SK-N-SH (cell line): ENCODE measurements at regions not wholly inside any gene's neighbourhood (a gene's known extent, or its start where the extent isn't known, plus 50 kb on each side); places are given as distances from the start of the nearest gene placed in this dataset.

Experiments used
- CTCF ChIP-seq: fragments of 200-600 bp; sonication (generic); IDR thresholded peaks from 2 replicates; pipeline ENCODE4 v1.6.1; 2017; ENCODE audit warnings: antibody characterized with exemption, mild to moderate bottlenecking, moderate library complexity
- EP300 ChIP-seq, 2 experiments: IDR thresholded peaks; 2 replicates each; pipeline versions ENCODE4 v1.4.0 to v1.6.1; 2012; ENCODE audit warnings: borderline replicate concordance in 1 of 2, low read depth in 1 of 2, low read length in 1 of 2
- FOXJ3 ChIP-seq: sonication (generic); formaldehyde crosslinking; IDR thresholded peaks from 2 replicates; pipeline ENCODE4 v1.5.1; 2020; ENCODE audit warnings: mild to moderate bottlenecking, missing genetic modification reagents
- GABPA ChIP-seq: IDR thresholded peaks from 2 replicates; pipeline ENCODE4 v1.4.0; 2012; ENCODE audit warnings: low read depth, mild to moderate bottlenecking
- MEF2A ChIP-seq: IDR thresholded peaks from 2 replicates; pipeline ENCODE4 v1.4.0; 2012; ENCODE audit warnings: low read depth, borderline replicate concordance
- POLR2AphosphoS5 ChIP-seq: IDR thresholded peaks from 2 replicates; pipeline ENCODE4 v1.6.1; 2012; ENCODE audit warnings: low read depth, low read length
- RCOR1 ChIP-seq: fragments of 150-350 bp; IDR thresholded peaks from 2 replicates; pipeline ENCODE4 v1.6.1; 2017; ENCODE audit warnings: antibody characterized with exemption, low read length
- RFX5 ChIP-seq: IDR thresholded peaks from 2 replicates; pipeline ENCODE4 v1.6.1; 2012; ENCODE audit warnings: mild to moderate bottlenecking, improper control_type of control experiment, low read length
- TAF1 ChIP-seq: IDR thresholded peaks from 2 replicates; pipeline ENCODE4 v1.6.1; 2012; ENCODE audit warnings: low read depth, mild to moderate bottlenecking, low read length, moderate library complexity, borderline replicate concordance
- TF ChIP-seq, protein P1 (sequence below): IDR thresholded peaks from 2 replicates; pipeline ENCODE4; 2012

GRCh38 chr20:39716796-39717341, 754.7 kb downstream of the DHX35 start:
- TF ChIP-seq EP300 (IDR thresholded peaks at IDR 0.05; ENCODE audit: borderline replicate concordance in 1 of 2, low read depth in 1 of 2, low read length in 1 of 2) = no peak
- TF ChIP-seq, protein P1, sequence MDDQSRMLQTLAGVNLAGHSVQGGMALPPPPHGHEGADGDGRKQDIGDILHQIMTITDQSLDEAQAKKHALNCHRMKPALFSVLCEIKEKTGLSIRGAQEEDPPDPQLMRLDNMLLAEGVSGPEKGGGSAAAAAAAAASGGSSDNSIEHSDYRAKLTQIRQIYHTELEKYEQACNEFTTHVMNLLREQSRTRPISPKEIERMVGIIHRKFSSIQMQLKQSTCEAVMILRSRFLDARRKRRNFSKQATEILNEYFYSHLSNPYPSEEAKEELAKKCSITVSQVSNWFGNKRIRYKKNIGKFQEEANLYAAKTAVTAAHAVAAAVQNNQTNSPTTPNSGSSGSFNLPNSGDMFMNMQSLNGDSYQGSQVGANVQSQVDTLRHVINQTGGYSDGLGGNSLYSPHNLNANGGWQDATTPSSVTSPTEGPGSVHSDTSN = no peak
- TF ChIP-seq CTCF = no peak
- TF ChIP-seq GABPA = no peak
- no peak for TF ChIP-seq FOXJ3 (CRISPR knock-in tag)
- no peak for TF ChIP-seq TAF1
- no peak for TF ChIP-seq POLR2AphosphoS5
- TF ChIP-seq RFX5 = no peak
- no peak for TF ChIP-seq RCOR1
- TF ChIP-seq MEF2A = no peak
